Kidney glomerular epithelial cell (primary cell): ENCODE measurements at regions not wholly inside any gene's neighbourhood (a gene's known extent, or its start where the extent isn't known, plus 50 kb on each side); places are given as distances from the start of the nearest gene placed in this dataset.
"Not testable (repeated sequence)": the region's sequence is repeated elsewhere in the genome, so short reads cannot be mapped to it uniquely, and the experiment has no call there.

Experiments
- DNase-seq: peaks from one replicate; lab custom pipeline; 2025; lab: John Stamatoyannopoulos, UW

DNA sequence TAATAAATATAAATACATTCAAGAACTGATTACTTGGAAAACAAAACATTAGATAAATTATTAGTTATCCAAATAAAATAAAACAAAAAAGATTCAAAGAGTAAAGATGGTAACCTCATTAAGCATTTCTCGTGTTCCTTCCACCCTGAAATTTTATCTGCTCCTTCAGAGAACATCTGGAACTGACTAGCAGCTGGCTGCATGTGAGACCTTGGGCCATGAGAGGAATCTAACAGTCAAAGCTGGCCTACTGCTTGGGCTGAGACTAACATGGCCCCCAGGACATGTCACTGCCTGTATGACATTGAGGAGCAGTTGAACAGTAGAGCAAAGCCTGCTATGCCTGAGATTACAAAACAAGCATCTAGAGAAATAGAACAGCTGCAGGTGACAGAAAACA lies 208.5 kb upstream of the ZSWIM2 start:
- no peak for DNase-seq

DNA sequence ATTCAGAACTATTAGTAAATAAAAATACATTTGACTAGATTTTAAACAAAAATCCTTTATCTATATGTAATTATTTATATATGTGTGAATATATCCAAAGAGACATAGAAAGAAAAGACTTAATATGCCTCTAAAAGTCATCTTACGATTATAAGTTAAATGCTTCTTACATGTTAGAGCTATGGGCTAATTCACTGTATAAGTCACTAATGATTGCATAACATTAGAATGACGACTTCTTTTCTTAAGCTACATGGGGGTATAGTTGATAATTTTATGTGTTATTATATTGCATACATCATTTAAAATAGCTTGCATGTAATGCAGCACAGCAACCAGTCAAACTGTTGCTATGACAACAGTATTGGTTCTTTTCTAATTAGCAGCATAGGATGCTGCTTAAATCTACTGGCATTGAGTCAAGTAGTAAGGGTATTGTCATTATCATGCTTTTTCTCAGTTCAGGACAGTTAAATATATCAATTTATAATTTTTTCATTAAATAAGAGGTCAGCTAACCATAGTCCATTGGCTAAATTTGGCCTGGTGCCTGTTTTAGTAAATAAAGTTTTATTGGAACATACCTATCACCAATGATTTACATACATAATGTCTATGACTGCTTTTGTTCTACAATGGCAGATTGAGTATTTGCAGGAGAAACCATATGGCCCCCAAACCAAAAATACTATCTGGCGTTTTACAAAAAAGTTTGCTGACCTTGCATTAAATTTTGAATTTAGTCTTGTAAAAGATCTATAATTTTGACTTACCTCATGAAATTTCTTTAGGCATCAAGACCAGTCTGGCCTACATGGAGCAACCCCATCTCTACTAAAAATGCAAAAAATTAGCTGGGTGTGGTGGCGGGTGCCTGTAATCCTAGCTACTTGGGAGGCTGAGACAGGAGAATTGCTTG lies 207.7 kb upstream of the ZSWIM2 start:
- no peak for DNase-seq

DNA sequence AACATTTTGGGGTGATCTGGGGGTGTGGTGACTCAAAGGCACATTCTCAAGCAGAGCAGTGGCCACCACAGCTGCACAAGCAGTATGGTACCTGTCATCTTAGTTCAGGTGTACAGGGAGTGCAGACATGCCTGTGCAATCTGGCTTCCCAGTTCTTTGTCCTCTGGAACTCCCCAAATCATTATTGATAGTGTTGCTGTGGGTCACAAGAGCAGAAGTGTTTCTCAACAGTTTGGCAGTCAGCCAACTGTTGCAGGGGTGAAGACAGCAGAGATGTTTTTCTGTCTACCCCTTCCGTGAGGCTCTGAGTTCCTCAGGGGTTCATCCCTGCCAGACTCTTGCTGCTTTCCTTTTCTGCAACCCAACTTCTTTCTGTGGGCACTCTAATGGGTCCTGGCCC lies 206.5 kb upstream of the ZSWIM2 start:
- no peak for DNase-seq

DNA sequence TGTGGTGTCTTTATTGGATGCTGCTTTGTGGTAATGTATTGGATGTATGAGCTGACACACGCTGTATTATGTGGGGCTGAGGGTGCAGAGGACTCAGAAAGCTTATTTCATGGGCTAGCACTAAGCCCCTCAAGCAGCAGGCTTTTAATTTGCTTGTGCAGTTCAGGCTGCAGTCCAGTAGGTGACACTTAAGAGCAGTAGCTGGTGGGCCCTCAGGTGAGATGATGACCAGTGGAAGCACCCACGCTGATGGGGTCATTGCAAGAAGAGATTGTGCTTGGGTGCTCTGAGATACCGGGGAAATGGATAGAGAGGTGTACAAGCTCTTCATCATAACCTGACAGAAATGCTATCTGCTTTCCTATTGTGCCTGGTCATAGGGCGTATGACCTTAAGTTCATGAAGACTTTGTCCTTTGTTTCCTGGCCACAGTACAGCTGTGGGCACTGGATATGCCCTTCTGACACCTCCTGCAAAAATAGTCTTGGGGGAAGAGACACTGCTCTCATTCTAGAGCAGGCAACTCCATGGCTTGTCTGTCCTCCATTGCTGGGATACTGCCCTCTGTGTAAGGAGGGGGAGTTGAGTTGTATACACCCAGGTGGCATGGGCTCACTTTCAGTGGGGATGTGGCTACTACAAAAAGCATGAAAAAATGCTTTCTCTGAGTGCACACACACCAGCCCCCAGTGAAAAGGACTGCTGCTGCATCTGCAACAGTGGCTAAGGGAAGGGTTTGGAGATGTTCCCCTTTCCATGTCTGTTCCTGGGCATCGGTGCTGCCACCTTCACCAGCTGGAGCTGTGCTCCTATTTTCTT lies 205.7 kb upstream of the ZSWIM2 start:
- no peak for DNase-seq

DNA sequence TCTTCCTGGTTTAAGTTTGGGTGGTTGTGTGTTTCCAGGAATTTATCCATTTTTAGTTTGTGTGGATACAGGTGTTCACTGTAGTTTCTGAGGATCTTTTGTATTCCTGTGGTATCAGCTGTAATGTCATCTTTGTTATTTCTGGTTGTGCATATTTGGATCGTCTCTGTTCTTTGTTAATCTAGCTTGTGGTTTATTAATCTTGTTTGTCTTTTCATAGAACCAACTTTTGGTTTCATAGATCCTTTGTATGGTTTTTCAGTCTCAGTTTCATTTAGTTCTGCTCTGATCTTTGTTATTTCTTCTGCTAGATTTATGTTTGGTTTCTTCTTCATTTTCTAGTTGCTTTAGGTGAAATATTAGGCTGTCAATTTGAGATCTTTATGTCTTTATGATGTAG lies 202.4 kb upstream of the ZSWIM2 start:
- no peak for DNase-seq

DNA sequence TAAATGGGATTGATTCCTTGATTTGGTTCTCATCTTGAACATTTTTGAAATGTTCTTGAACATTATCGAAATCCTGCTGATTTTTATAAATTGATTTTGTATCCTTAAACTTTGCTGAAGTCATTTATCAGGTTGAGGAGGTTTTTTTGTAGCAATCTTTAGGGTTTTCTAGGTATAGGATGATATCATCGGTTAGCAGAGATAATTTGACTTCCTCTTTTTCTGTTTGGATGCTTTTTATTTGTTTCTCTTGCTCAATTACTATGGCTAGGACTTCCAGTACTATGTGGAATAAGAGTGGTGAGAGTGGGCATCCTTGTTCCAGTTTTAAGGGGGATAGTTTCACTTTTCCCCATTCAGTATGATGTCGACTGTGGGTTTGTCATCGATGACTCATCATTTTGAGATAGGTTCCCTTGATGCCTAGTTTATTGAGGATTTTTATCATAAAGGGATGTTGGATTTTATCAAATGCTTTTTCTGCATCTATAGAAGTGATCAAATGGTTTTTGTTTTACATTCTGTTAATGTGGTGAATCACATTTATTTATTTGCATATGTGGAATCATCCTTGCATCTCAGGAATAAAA lies 201.5 kb upstream of the ZSWIM2 start:
- no peak for DNase-seq

DNA sequence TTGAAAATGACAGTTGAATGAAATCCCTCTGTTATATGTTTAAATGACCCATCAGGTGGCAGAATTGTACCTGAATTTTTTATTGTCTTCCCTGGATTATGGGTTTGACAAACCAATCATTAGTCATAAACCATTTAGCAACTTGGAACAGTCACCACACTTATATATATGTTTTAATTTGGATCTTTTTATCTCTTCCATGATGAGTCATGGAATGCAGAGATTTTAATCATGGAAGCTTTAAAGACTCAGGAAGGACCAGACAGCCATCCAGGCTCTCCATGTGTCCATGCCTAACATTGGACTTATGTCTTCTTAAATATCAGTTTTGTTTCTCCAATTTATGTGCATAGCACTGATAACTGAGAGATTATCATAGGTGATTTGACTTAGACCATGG lies 188.3 kb upstream of the ZSWIM2 start:
- no peak for DNase-seq

DNA sequence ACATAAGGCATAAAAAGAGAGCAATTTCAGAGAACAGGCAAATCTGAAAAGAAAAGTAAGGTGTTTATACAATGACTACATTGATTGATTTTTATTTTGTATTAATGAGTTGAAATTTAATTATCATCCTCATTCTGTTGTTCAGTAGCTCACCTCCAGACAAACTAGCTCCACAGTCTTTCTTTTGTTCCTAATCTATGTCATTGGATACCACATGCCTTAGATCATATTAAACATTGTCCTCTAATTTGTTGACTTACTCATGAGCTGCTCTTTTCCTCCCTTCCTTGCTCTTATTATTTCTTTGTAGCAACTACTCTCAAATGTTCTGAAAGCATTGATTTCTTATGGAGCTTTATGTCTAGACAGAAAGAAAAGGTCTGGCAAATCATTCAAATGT lies 185.5 kb upstream of the ZSWIM2 start:
- no peak for DNase-seq

DNA sequence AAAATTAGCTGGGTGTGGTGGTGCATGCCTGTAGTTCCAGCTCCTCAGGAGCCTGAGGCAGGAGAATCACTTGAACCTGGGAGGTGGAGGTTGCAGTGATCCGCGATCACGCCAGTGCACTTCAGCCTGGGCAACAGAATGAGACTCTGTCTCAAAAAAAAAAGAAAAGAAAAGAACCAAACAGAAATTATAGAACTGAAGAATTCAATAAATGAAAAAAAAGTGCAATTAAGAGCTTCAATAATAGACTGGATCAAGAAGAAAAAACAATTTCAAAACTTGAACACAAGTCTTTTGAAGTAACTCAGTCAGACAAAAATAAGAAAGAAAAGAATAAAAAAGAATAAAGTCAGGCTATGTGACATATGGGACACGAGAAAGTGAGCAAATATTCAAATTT lies 175.8 kb upstream of the ZSWIM2 start:
- no peak for DNase-seq

DNA sequence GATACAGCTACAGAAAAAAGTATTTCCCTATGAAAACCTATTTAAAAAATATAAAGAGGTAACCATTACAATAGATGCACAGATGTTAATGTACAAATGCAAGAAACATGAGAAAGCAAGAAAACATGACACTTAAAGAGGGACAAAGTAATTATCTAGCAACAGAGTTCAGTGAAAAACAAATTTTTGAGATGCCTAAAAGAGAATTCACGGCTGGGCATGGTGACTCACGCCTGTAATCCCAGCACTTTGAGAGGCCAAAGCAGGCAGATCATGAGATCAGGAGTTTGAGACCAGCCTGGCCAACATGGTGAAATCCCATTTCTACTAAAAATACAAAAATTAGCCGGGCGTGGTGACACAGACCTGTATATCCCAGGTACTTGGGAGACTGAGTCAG lies 175.0 kb upstream of the ZSWIM2 start:
- not testable (repeated sequence) for DNase-seq

DNA sequence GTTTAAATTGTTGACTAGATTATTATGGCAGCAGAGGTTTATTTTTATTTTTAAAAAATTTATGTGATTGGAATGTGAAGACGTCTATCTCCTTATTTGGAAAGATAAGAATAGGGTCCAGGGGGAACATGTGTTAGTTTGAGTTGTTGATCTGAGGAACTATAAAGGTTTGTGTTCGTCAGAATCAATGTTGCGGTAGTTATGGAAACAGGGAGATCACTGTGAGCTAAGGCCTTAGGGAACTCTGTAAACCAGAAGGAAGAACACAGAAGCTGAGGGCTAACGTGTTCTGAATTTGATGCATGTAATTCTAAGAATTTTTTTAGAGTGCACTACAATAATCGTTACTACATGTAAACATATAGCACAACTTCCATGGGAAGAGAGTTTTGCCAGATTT lies 168.5 kb upstream of the ZSWIM2 start:
- no peak for DNase-seq

DNA sequence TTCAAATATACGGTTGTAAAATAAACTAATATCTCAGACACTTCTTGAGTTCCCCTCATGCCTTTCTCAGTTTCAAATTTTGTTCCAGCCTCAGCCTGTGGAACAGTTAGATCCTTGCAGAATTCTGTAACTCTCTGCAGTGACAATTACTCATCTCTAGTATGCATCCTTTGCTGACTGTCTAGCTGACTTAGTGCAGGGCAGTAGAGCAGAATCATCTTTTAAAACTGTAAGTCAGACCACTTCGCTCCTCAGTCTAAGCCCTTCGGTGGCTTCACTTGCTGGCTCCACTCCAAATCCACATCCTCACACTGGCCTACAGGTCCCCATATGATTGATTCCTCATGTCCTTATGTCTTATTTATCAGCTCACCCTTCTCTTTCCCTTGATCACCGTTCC lies 164.1 kb upstream of the ZSWIM2 start:
- no peak for DNase-seq

DNA sequence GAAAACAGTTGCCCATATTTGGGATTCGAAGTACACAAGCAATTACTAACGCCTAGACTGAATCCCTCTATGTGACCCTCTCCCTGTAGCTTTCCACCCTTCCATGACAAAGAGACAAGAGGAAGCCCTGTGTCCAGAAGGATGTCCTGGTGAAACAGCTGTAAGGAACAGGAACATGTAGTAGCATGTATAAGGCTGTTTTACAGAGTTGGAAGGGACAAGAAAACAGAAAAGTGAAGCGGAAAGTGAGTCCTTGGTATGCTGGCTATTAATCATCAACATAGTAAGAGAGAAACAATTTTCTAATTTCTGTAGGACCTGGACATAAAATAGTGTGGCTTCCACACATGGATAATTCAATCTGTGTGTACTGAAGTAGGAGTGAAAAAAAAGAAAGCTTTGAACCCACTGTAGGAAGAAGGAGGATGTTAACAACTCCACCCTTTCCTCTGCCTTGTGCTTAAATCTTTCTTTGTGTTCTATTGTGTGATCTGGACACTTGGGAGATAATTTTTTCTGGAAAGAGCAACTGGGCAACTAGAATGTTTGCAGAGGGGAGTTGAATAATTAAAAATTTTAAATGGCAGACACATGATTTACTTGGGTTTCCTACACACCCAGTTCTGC lies 162.3 kb upstream of the ZSWIM2 start:
- DNase-seq, result peak; percentile 43

DNA sequence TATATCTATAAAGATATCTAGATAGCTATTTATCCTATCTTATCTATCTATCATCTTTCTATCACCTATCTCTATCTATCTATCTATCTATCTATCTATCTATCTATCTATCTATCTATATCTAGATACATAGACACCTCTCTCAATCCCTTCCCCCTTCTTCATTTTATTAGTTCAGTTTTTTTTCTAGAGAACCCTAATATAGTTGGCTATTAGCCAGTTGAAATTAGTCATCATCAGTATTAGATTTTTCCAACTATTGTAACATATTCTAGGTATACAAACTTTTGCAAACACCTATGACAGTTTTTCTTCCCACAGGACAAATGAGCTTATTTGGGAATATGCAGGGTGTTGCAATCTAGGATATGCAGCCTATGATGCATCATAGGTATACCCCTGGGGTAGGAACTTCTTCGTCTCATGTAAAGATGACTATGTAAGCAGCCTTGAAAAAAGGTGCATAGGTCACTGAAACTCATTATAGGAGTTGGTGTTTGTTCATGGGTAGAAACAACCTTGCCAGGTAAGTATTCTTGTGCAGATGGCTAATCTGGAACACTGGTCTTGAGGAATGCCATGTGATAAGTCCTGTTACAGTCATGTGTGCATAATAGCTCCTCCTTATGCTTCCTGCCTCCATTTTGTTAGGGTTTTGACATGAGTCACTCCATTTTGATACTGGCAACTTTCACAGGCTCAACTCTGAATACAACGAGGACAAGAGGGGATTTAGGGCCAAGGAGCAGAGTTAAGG lies 160.7 kb upstream of the ZSWIM2 start:
- no peak for DNase-seq

DNA sequence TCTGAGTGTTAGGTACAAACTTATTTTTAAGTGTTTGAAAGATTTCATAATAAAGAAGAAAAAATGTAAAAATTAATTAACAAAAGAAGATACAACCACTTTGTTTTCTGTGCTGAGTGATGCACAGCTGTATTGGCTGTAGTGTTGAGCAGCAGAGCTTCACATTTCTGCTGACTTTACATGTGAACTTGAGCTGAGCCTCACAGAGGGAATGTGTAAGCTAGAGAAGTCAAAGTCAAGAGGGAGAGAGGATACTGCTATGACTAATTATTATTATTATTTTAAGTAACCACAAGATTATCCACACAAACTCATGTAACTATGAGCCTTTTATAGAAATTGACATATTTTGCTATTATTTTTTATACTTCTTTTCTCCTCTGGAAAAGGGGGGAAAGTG lies 159.1 kb upstream of the ZSWIM2 start:
- DNase-seq, result peak; percentile 48

DNA sequence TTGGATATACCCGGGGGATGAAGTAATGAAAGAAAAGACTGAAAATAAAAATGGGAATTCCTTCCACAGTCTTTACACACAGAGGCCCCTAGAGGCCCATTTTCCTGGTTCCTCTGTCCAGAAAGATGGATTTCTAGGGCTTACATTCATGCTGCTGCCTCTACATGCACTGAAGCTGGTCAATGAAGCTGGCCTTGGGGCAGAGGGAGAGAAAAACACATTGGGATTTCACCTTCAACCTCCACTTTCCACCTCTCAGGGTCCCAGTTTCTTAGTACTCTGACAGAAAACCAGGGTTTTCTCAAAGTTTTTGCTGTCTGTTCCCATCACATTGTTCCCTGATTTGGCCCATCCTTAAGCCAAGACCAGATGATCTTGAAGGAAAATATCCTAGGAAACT lies 154.6 kb upstream of the ZSWIM2 start:
- no peak for DNase-seq

DNA sequence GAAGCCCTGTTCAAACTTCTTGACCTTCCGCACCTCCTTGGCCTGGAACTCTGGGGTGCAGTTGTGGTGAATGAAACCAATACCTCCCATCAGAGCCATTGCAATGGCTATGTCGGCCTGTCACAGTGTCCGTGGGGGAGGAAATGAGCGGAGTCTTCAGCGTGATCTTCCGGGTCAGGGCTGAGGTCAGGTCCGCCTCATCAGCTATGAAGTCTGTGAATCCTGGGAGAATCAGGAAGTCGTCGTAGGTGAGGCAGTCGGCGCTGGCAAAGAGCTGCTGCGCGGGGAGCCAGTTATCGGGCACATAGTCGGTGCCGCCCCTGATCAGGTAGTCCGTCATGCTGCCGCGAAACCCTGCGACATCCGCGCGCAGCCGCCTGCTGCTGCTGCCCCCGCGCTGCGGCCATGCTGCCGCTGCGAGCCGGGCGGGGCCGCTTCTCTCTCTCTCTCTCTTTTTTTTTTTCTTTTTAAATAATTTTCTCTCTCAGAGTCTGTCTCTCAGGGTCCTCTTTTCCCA lies 154.1 kb upstream of the ZSWIM2 start:
- DNase-seq, result no peak

DNA sequence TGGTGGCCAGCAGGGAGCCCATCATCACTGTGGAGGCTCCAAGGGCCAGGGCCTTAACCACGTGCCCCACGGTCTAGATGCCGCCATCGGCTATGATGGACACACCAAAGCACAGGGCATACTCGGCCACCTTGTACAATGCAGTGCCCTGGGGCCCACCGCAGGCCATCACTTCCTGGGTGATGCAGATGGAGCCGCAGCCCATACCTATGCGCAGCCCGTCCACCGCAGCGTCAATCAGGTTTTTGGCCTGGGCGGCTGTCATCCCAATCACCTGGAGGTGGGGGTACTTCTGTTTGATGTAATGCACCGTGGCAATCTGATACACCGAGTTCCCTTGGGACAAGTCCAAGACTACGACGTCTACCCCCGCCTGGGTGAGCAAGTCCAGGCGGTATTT lies 153.3 kb upstream of the ZSWIM2 start:
- DNase-seq, result no peak

DNA sequence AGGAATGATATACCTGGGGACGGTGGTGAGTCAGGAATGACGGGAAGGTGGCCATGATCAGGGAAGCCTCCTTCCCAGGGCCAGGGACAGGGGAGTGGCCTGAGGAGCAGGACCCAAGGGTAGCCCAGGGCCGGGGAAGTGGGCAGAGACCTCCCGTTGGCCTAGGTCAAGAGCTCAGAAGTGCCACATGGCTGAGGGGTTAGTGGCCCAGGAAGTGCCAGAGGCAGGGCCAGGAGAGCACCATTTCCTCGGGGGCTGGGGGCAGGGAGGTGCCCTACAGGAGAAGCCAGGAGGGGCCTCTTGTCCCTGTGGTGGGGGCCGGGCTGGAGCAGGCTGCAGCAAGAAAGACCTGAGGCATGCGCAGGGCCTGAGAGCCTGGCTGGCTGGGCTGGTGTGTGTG lies 152.3 kb upstream of the ZSWIM2 start:
- no peak for DNase-seq

DNA sequence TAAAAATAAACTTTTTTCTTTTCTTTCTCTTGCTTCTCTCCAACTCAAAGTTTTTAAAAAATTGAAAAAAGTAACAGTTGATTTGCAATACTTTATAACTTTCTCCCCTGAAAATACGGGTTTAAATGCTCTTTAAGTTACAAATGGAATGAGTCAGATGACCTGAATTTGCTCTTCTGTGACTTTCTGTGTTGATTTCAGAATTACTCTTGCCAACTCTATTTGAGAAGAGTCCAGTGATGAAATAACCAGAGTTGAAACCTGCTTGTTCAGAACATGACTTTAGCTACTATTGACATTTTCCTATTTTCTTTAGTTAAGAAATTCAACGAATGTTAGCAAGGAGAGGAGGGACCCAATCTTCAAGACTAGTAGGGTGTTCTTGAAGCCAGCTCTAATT lies 146.1 kb upstream of the ZSWIM2 start:
- no peak for DNase-seq

DNA sequence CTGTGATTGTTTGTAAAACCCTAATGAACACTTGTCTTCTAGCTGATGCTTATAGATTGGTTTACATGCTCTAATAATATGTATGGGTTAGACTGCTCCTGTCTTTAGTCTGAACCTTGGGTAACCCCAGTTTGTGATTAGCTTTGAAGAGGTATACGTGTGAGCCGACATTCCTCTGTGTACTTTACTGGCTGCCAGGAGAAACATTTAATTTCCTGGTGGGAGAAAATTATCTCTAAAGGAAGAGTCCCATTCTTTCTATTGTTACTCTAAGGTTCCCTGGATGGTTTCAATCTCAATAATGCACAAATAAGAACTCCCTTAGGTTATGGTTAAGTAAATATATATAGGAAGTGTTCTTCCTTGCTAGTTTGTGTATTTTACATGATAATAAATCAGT lies 143.6 kb upstream of the ZSWIM2 start:
- no peak for DNase-seq
